Mucosa of descending colon (tissue), 3 donors: ENCODE measurements at regions not wholly inside any gene's neighbourhood (a gene's known extent, or its start where the extent isn't known, plus 50 kb on each side); places are given as distances from the start of the nearest gene placed in this dataset.

Source experiments
- ATAC-seq: fragments of 200-7000 bp; cut with Tn5 transposase; one replicate; pipeline ENCODE4 v1.9.1; 2020; ENCODE audit warnings: mild to moderate bottlenecking, moderate library complexity
- DNase-seq, 3 donors: peaks; one replicate each; pipeline ENCODE4 v3.0.0-alpha.2; 2020
- H3K36me3 ChIP-seq: fragments of 200-600 bp; one replicate; pipeline ENCODE4 v1.8.0; 2021; ENCODE audit warnings: low read depth, mild to moderate bottlenecking
- H3K4me1 ChIP-seq: fragments of 200-600 bp; one replicate; pipeline ENCODE4 v1.8.0; 2021; ENCODE audit warnings: low read depth, mild to moderate bottlenecking
- H3K4me3 ChIP-seq: fragments of 200-600 bp; one replicate; pipeline ENCODE4 v1.8.0; 2021; ENCODE audit warnings: mild to moderate bottlenecking
- H3K9me3 ChIP-seq: fragments of 200-600 bp; one replicate; pipeline ENCODE4 v1.8.0; 2021; ENCODE audit warnings: mild to moderate bottlenecking
- CTCF ChIP-seq: fragments of 200-600 bp; IDR thresholded peaks from one replicate; pipeline ENCODE4 v1.8.0; 2022; ENCODE audit warnings: antibody characterized with exemption, mild to moderate bottlenecking
- intact Hi-C, 2 donors: fragments of 100-400 bp; cut with DNase I in 1 of 2; cut with micrococcal nuclease in 1 of 2; formaldehyde crosslinking; loops; one replicate each; pipeline versions ENCODE4 v1.11.0 to v1.11.1; 2022; cut with DNase I, micrococcal nuclease
- donor health status: DM: no; HTN: no; CAD: no; lungs with moderate emphysema.
- donor health status: DM: no; HTN: no; CAD: no.
- donor health status: DM: no; HTN: yes; CAD: no.

- no peak for DNase-seq
- ATAC-seq, result no peak
- no peaks in the 10 kb centered on the region for H3K9me3 ChIP-seq
- no peak overlapping the region for H3K4me3 ChIP-seq
- intact Hi-C loops, result no loop called here
- no peaks in the 10 kb centered on the region for H3K4me1 ChIP-seq
- no peak for TF ChIP-seq CTCF
- H3K36me3 ChIP-seq, result no peaks in the 10 kb centered on the region
These were observed 475.5 kb downstream of the CETN3 start for GRCh38 chr5:89934069-89934468.

GRCh38 chr5:89932771-89933181 is 476.8 kb downstream of the CETN3 start:
- Histone ChIP-seq H3K4me3 (no peak overlapping the region), H3K36me3 (no peaks in the 10 kb centered on the region), H3K4me1 (no peaks in the 10 kb centered on the region), H3K9me3 (no peaks in the 10 kb centered on the region)
- no peak for TF ChIP-seq CTCF
- ATAC-seq (no peak), DNase-seq (no peak)
- intact Hi-C loops, result no loop called here

GRCh38 chr5:89930591-89931392 is 478.8 kb downstream of the CETN3 start:
- intact Hi-C loops, result no loop called here
- DNase-seq (no peak), ATAC-seq (no peak)
- Histone ChIP-seq H3K9me3 (no peaks in the 10 kb centered on the region), H3K4me1 (no peaks in the 10 kb centered on the region), H3K36me3 (no peaks in the 10 kb centered on the region), H3K4me3 (no peak overlapping the region)
- no peak for TF ChIP-seq CTCF

GRCh38 chr5:89929834-89930233 is 479.7 kb downstream of the CETN3 start:
- ATAC-seq, result no peak
- H3K4me1 ChIP-seq, result no peaks in the 10 kb centered on the region
- H3K4me3 ChIP-seq, result no peak overlapping the region
- no peaks in the 10 kb centered on the region for H3K36me3 ChIP-seq
- TF ChIP-seq CTCF, result no peak
- intact Hi-C loops, result no loop called here
- DNase-seq, result no peak
- H3K9me3 ChIP-seq, result no peaks in the 10 kb centered on the region

- intact Hi-C loops, result no loop called here
These were observed 480.4 kb downstream of the CETN3 start for GRCh38 chr5:89929173-89929572.

More at GRCh38 chr5:89929173-89929572, 480.4 kb downstream of the CETN3 start:
- H3K4me3 ChIP-seq, result no peak overlapping the region
- ATAC-seq, result no peak
- TF ChIP-seq CTCF, result no peak
- no peaks in the 10 kb centered on the region for H3K36me3 ChIP-seq
- H3K9me3 ChIP-seq, result no peaks in the 10 kb centered on the region
- no peaks in the 10 kb centered on the region for H3K4me1 ChIP-seq
- no peak for DNase-seq
